Esophagus muscularis mucosa (tissue), 4 donors: ENCODE measurements at regions not wholly inside any gene's neighbourhood (a gene's known extent, or its start where the extent isn't known, plus 50 kb on each side); places are given as distances from the start of the nearest gene placed in this dataset.

Experiments used
- DNase-seq: peaks from one replicate; pipeline ENCODE4 v3.0.0-alpha.2; 2017; ENCODE audit errors: extremely low spot score
- H3K27ac ChIP-seq, 4 donors: fragments of 200-600 bp; sonication (generic); replicated peaks in 1 of 4; 1 replicate in 3 of 4; 2 replicates in 1 of 4; pipeline ENCODE4 v1.5.1; 2016 to 2019; ENCODE audit warnings: mild to moderate bottlenecking in 1 of 4
- H3K27me3 ChIP-seq, 4 donors: fragments of 200-600 bp; sonication (generic); one replicate each; pipeline versions ENCODE4 v1.5.1 to v1.6.0; 2016 to 2019
- H3K36me3 ChIP-seq, 4 donors: fragments of 200-600 bp; sonication (generic); one replicate each; pipeline ENCODE4 v1.5.1; 2016 to 2019
- H3K4me1 ChIP-seq, 4 donors: fragments of 200-600 bp; sonication (generic); one replicate each; pipeline ENCODE4 v1.5.1; 2016 to 2019
- H3K4me3 ChIP-seq, 4 donors: fragments of 200-600 bp; sonication (generic); 1 replicate in 2 of 4; 2 replicates in 2 of 4; pipeline ENCODE4 v1.5.1; 2016 to 2019; ENCODE audit warnings: mild to moderate bottlenecking in 4 of 4, moderate library complexity in 1 of 4
- H3K9me3 ChIP-seq, 4 donors: fragments of 200-600 bp; sonication (generic); 1 replicate in 3 of 4; 2 replicates in 1 of 4; pipeline ENCODE4 v1.5.1; 2016 to 2019
- CTCF ChIP-seq, 3 experiments: fragments of 200-600 bp in 2 of 3; fragments of 450-650 bp in 1 of 3; sonication (generic) in 2 of 3; IDR thresholded peaks; one replicate each; pipeline ENCODE4 v1.5.1; 2017 to 2019; ENCODE audit warnings: antibody characterized with exemption in 3 of 3, mild to moderate bottlenecking in 2 of 3, moderate library complexity in 1 of 3
- EP300 ChIP-seq: sonication (generic); formaldehyde crosslinking; IDR thresholded peaks from one replicate; pipeline ENCODE4 v1.6.1; 2017; ENCODE audit warnings: antibody characterized with exemption
- POLR2A ChIP-seq: fragments of 450-650 bp; IDR thresholded peaks from one replicate; pipeline ENCODE4 v1.6.1; 2017; ENCODE audit warnings: antibody characterized with exemption, moderate library complexity, mild to moderate bottlenecking, low read depth
- POLR2AphosphoS5 ChIP-seq, 2 donors: sonication (generic); formaldehyde crosslinking; IDR thresholded peaks; one replicate each; pipeline ENCODE4 v1.6.1; 2017; ENCODE audit warnings: antibody characterized with exemption in 2 of 2
- WGBS: methylation state at CpG from one replicate; pipeline ENCODE4 v1.1.5; 2018; 5-methylcytosine and 5-hydroxymethylcytosine counted together
- intact Hi-C: fragments of 100-400 bp; cut with DNase I; formaldehyde crosslinking; loops from one replicate; pipeline ENCODE4 v1.15.1; 2023

- DNase-seq = no peak
- H3K4me3 ChIP-seq = no peak overlapping the region
- intact Hi-C loops = no loop called here
- TF ChIP-seq CTCF (IDR thresholded peaks at IDR 0.05) (no peak), POLR2AphosphoS5 (IDR thresholded peaks at IDR 0.05) (no peak), EP300 (no peak), POLR2A (no peak)
- H3K4me1 ChIP-seq = no peaks in the 10 kb centered on the region
- H3K27me3 ChIP-seq = no peaks in the 10 kb centered on the region
- H3K9me3 ChIP-seq = no peaks in the 10 kb centered on the region
- no peak overlapping the region for H3K27ac ChIP-seq
- H3K36me3 ChIP-seq = no peaks in the 10 kb centered on the region
Observed at GRCh38 chr21:14850394-14850793, 214.4 kb downstream of the NRIP1 start.

GRCh38 chr21:14846621-14847020 is 218.2 kb downstream of the NRIP1 start:
- no peaks in the 10 kb centered on the region for H3K36me3 ChIP-seq
- intact Hi-C loops = no loop called here

GRCh38 chr21:14844001-14844400 is 220.8 kb downstream of the NRIP1 start:
- Histone ChIP-seq H3K27ac (no peak overlapping the region), H3K9me3 (no peaks in the 10 kb centered on the region), H3K36me3 (no peaks in the 10 kb centered on the region), H3K4me1 (no peaks in the 10 kb centered on the region), H3K4me3 (no peak overlapping the region), H3K27me3 (no peaks in the 10 kb centered on the region)
- intact Hi-C loops = no loop called here
- TF ChIP-seq EP300 (no peak), POLR2A (no peak), CTCF (IDR thresholded peaks at IDR 0.05) (no peak), POLR2AphosphoS5 (IDR thresholded peaks at IDR 0.05) (no peak)
- no peak for DNase-seq

More at GRCh38 chr21:14846621-14847020, 218.2 kb downstream of the NRIP1 start:
- TF ChIP-seq POLR2A (no peak), EP300 (no peak)
- no peak for DNase-seq
- Histone ChIP-seq H3K27me3 (no peaks in the 10 kb centered on the region), H3K4me3 (no peak overlapping the region), H3K4me1 (no peaks in the 10 kb centered on the region), H3K9me3 (no peaks in the 10 kb centered on the region), H3K27ac (no peak overlapping the region)

GRCh38 chr21:14842601-14843000 is 222.2 kb downstream of the NRIP1 start:
- DNase-seq = no peak
- H3K4me1 ChIP-seq = no peaks in the 10 kb centered on the region
- H3K4me3 ChIP-seq = no peak overlapping the region
- no peaks in the 10 kb centered on the region for H3K36me3 ChIP-seq
- H3K27me3 ChIP-seq = no peaks in the 10 kb centered on the region
- WGBS = 60% methylated on average over 3 of the region's 3 CpGs
- intact Hi-C loops = no loop called here
- no peak overlapping the region for H3K27ac ChIP-seq
- H3K9me3 ChIP-seq = no peaks in the 10 kb centered on the region
- TF ChIP-seq CTCF (IDR thresholded peaks at IDR 0.05) (no peak), POLR2AphosphoS5 (IDR thresholded peaks at IDR 0.05) (no peak), EP300 (no peak), POLR2A (no peak)

- no peak for DNase-seq
- intact Hi-C loops = no loop called here
- TF ChIP-seq POLR2A = no peak
- no peak for TF ChIP-seq POLR2AphosphoS5 (IDR thresholded peaks at IDR 0.05)
- no peak for TF ChIP-seq EP300
- no peak for TF ChIP-seq CTCF (IDR thresholded peaks at IDR 0.05)
- Histone ChIP-seq H3K4me3 (no peak overlapping the region), H3K36me3 (no peaks in the 10 kb centered on the region), H3K4me1 (no peaks in the 10 kb centered on the region), H3K9me3 (no peaks in the 10 kb centered on the region), H3K27ac (no peak overlapping the region), H3K27me3 (no peaks in the 10 kb centered on the region)
- WGBS = 90% methylated on average over 51 of the region's 51 CpGs
Observed at GRCh38 chr21:14841511-14842472, 223.0 kb downstream of the NRIP1 start.
